ENCODE measurements at regions not wholly inside any gene's neighbourhood (a gene's known extent, or its start where the extent isn't known, plus 50 kb on each side); places are given as distances from the start of the nearest gene placed in this dataset.

GRCh38 chr10:36451391-36451970 is 673.9 kb upstream of the ANKRD30A start:
- TF ChIP-seq, protein P1, sequence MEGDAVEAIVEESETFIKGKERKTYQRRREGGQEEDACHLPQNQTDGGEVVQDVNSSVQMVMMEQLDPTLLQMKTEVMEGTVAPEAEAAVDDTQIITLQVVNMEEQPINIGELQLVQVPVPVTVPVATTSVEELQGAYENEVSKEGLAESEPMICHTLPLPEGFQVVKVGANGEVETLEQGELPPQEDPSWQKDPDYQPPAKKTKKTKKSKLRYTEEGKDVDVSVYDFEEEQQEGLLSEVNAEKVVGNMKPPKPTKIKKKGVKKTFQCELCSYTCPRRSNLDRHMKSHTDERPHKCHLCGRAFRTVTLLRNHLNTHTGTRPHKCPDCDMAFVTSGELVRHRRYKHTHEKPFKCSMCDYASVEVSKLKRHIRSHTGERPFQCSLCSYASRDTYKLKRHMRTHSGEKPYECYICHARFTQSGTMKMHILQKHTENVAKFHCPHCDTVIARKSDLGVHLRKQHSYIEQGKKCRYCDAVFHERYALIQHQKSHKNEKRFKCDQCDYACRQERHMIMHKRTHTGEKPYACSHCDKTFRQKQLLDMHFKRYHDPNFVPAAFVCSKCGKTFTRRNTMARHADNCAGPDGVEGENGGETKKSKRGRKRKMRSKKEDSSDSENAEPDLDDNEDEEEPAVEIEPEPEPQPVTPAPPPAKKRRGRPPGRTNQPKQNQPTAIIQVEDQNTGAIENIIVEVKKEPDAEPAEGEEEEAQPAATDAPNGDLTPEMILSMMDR (conservative IDR thresholded peaks at IDR 0.05), result no peak
- TF ChIP-seq ZFX (IDR thresholded peaks at IDR 0.05), result no peak

All from C4-2B (cell line).